ENCODE measurements at regions not wholly inside any gene's neighbourhood (a gene's known extent, or its start where the extent isn't known, plus 50 kb on each side); places are given as distances from the start of the nearest gene placed in this dataset.
A peak's percentile ranks its signal among the peaks of the same experiment; 100 is the strongest.
"Not testable (repeated sequence)": the region's sequence is repeated elsewhere in the genome, so short reads cannot be mapped to it uniquely, and the experiment has no call there.

GRCh38 chr1:161454865-161455707 lies 50.2 kb upstream of the FCGR2A start:
- in situ Hi-C loops (cut with HindIII; ENCODE audit: low sequenced_read_pairs); DNase-seq (ENCODE audit: low read depth, low spot score); H3K4me3 ChIP-seq (ENCODE audit: low read depth, low read length): not testable (repeated sequence)

- DNase-seq (ENCODE audit: low read depth, low spot score); in situ Hi-C loops (cut with HindIII; ENCODE audit: low sequenced_read_pairs): not testable (repeated sequence)
Observed at GRCh38 chr1:161453950-161454864, 51.0 kb upstream of the FCGR2A start.

GRCh38 chr1:161451698-161452348 lies 53.4 kb upstream of the FCGR2A start:
- H3K4me3 ChIP-seq (ENCODE audit: low read depth, low read length); DNase-seq (ENCODE audit: low read depth, low spot score); in situ Hi-C loops (cut with HindIII; ENCODE audit: low sequenced_read_pairs): not testable (repeated sequence)

More at GRCh38 chr1:161453950-161454864, 51.0 kb upstream of the FCGR2A start:
- not testable (repeated sequence) for H3K4me3 ChIP-seq (ENCODE audit: low read depth, low read length)

GRCh38 chr1:161447760-161448332 lies 57.4 kb upstream of the FCGR2A start:
- DNase-seq (ENCODE audit: low read depth, low spot score); H3K4me3 ChIP-seq (ENCODE audit: low read depth, low read length); in situ Hi-C loops (cut with HindIII; ENCODE audit: low sequenced_read_pairs): not testable (repeated sequence)

GRCh38 chr1:161447040-161447759 lies 58.1 kb upstream of the FCGR2A start:
- DNase-seq (ENCODE audit: low read depth, low spot score); in situ Hi-C loops (cut with HindIII; ENCODE audit: low sequenced_read_pairs); H3K4me3 ChIP-seq (ENCODE audit: low read depth, low read length): not testable (repeated sequence)

- in situ Hi-C loops (cut with HindIII; ENCODE audit: low sequenced_read_pairs); H3K4me3 ChIP-seq (ENCODE audit: low read depth, low read length); DNase-seq (ENCODE audit: low read depth, low spot score): not testable (repeated sequence)
Observed at GRCh38 chr1:161444725-161445124, 60.5 kb upstream of the FCGR2A start.

GRCh38 chr1:161444255-161444654 lies 61.0 kb upstream of the FCGR2A start:
- in situ Hi-C loops (cut with HindIII; ENCODE audit: low sequenced_read_pairs); H3K4me3 ChIP-seq (ENCODE audit: low read depth, low read length); DNase-seq (ENCODE audit: low read depth, low spot score): not testable (repeated sequence)

GRCh38 chr1:161440312-161440894 lies 64.9 kb upstream of the FCGR2A start:
- peak; percentile 43 for DNase-seq (ENCODE audit: low read depth, low spot score)
- peak overlapping the region; percentile 51 for H3K4me3 ChIP-seq (ENCODE audit: low read depth, low read length)
- in situ Hi-C loops (cut with HindIII; ENCODE audit: low sequenced_read_pairs): no loop called here
- TF ChIP-seq CTCF (IDR thresholded peaks at IDR 0.05; ENCODE audit: low read depth, low read length): peak; percentile 64

GRCh38 chr1:161439280-161440232 lies 65.7 kb upstream of the FCGR2A start:
- H3K4me3 ChIP-seq (ENCODE audit: low read depth, low read length): peak overlapping the region; percentile 27
- DNase-seq (ENCODE audit: low read depth, low spot score): peak; percentile 4
- no peak for TF ChIP-seq CTCF (IDR thresholded peaks at IDR 0.05; ENCODE audit: low read depth, low read length)
- in situ Hi-C loops (cut with HindIII; ENCODE audit: low sequenced_read_pairs): no loop called here

- H3K4me3 ChIP-seq (ENCODE audit: low read depth, low read length); DNase-seq (ENCODE audit: low read depth, low spot score); in situ Hi-C loops (cut with HindIII; ENCODE audit: low sequenced_read_pairs): not testable (repeated sequence)
Observed at GRCh38 chr1:161433191-161433590, 65.5 kb upstream of the CFAP126 start.
